HCT116 (cell line): ENCODE measurements at regions not wholly inside any gene's neighbourhood (a gene's known extent, or its start where the extent isn't known, plus 50 kb on each side); places are given as distances from the start of the nearest gene placed in this dataset.

Source experiments
- ATAC-seq: fragments of 200-7000 bp; cut with Tn5 transposase; 2 replicates; pipeline ENCODE4 v1.9.1; 2020; ENCODE audit warnings: mild to moderate bottlenecking, moderate library complexity
- BruUV-seq: library from RNA; stranded (reverse); fragments of 400-500 nt; replicated peaks from 2 replicates; lab custom pipeline; 2021; lab: Mats Ljungman, UMichigan
- CTCF ChIA-PET: fragments of 300-600 bp; sonication (Branson Sonifier 250); formaldehyde crosslinking; loops from one replicate; lab custom pipeline; 2021; ENCODE audit warnings: antibody characterized with exemption; lab: Charles Lee
- POLR2A ChIA-PET: fragments of 300-600, 350-600 bp; sonication (Branson Sonifier 250); formaldehyde crosslinking; loops from one replicate; lab custom pipeline; 2021; ENCODE audit warnings: antibody characterized with exemption; lab: Charles Lee
- RAD21 ChIA-PET, 2 experiments: fragments of 300-600 bp; sonication (Branson Sonifier 250); formaldehyde crosslinking; loops; one replicate each; lab custom pipeline; 2023; ENCODE audit warnings: low total read pairs in 2 of 2; ENCODE audit not compliant: uncharacterized antibody in 2 of 2, unreplicated experiment in 2 of 2, low non-redundant PET in 1 of 2; lab: Charles Lee
- DNase-seq: peaks from one replicate; pipeline ENCODE4 v3.0.0-alpha.2; 2010; ENCODE audit warnings: low read depth, low spot score
- H2AFZ ChIP-seq: fragments of 200-600 bp; shearing (Covaris generic), sonication (generic); 2 replicates; pipeline ENCODE4 v1.6.1; 2017; ENCODE audit warnings: low read depth, mixed run types, mixed read lengths, antibody characterized with exemption, low read length; ENCODE audit not compliant: poor library complexity, severe bottlenecking
- H3K27ac ChIP-seq: 2 replicates; pipeline ENCODE4 v1.5.1; 2012; ENCODE audit warnings: low read depth, low read length
- H3K27me3 ChIP-seq: fragments of 200-600 bp; sonication (generic); 2 replicates; pipeline ENCODE4 v1.6.1; 2016; ENCODE audit warnings: mixed run types, low read length, mixed read lengths; ENCODE audit not compliant: insufficient read depth
- H3K36me3 ChIP-seq, 2 experiments: fragments of 200-500 bp in 1 of 2; fragments of 200-600 bp in 1 of 2; sonication (Bioruptor generic) in 1 of 2; sonication (generic) in 1 of 2; 2 replicates each; pipeline versions ENCODE4 v1.5.1 to v1.6.1; 2014 to 2016; ENCODE audit warnings: low read length in 2 of 2, inconsistent platforms in 1 of 2, mixed read lengths in 1 of 2, mixed run types in 1 of 2; ENCODE audit not compliant: insufficient read depth in 2 of 2, control insufficient read depth in 1 of 2
- H3K4me1 ChIP-seq, 2 experiments: fragments of 200-600 bp in 1 of 2; sonication (generic) in 1 of 2; 2 replicates each; pipeline versions ENCODE4 v1.5.1 to v1.6.1; 2012 to 2017; ENCODE audit warnings: low read length in 2 of 2, inconsistent platforms in 1 of 2, mild to moderate bottlenecking in 1 of 2, mixed read lengths in 1 of 2, mixed run types in 1 of 2, moderate library complexity in 1 of 2; ENCODE audit not compliant: insufficient read depth in 2 of 2, control insufficient read depth in 1 of 2
- H3K4me2 ChIP-seq: fragments of 200-600 bp; sonication (generic); 2 replicates; pipeline ENCODE4 v1.6.1; 2017; ENCODE audit warnings: mixed run types, low read length, mixed read lengths
- H3K4me3 ChIP-seq, 2 experiments: fragments of 200-600 bp in 1 of 2; sonication (generic) in 1 of 2; replicated peaks in 1 of 2; 2 replicates each; pipeline ENCODE4 v1.5.1; 2011 to 2016; ENCODE audit warnings: low read length in 2 of 2, control low read depth in 1 of 2, low read depth in 1 of 2, mild to moderate bottlenecking in 1 of 2, mixed read lengths in 1 of 2, mixed run types in 1 of 2
- H3K79me2 ChIP-seq: fragments of 200-600 bp; sonication (generic); 2 replicates; pipeline ENCODE4 v1.6.1; 2017; ENCODE audit warnings: mild to moderate bottlenecking, mixed run types, low read length, moderate library complexity, mixed read lengths; ENCODE audit not compliant: insufficient read depth
- H3K9ac ChIP-seq: fragments of 200-600 bp; sonication (generic); 2 replicates; pipeline ENCODE4 v1.6.1; 2016; ENCODE audit warnings: low read length, mixed read lengths
- H3K9me2 ChIP-seq: fragments of 200-600 bp; sonication (generic), shearing (Covaris generic); 2 replicates; pipeline ENCODE4 v1.6.1; 2017; ENCODE audit warnings: mixed run types, mild to moderate bottlenecking, moderate library complexity; ENCODE audit not compliant: insufficient read depth
- H3K9me3 ChIP-seq, 2 experiments: fragments of 200-500 bp in 1 of 2; fragments of 200-600 bp in 1 of 2; sonication (Bioruptor generic) in 1 of 2; sonication (generic) in 1 of 2; 2 replicates each; pipeline ENCODE4 v1.6.1; 2014 to 2017; ENCODE audit warnings: low read length in 2 of 2, mixed read lengths in 2 of 2, inconsistent platforms in 1 of 2, low read depth in 1 of 2, mild to moderate bottlenecking in 1 of 2, mixed run types in 1 of 2, moderate library complexity in 1 of 2; ENCODE audit not compliant: control insufficient read depth in 1 of 2, insufficient read depth in 1 of 2
- H4K20me1 ChIP-seq: fragments of 200-600 bp; sonication (generic), shearing (Covaris generic); 2 replicates; pipeline ENCODE4 v1.6.1; 2017; ENCODE audit warnings: mixed run types, mild to moderate bottlenecking, moderate library complexity; ENCODE audit not compliant: insufficient read depth
- CEBPB ChIP-seq: IDR thresholded peaks from 2 replicates; pipeline ENCODE4 v1.6.1; 2012; ENCODE audit warnings: low read depth
- POLR2A ChIP-seq: IDR thresholded peaks from 2 replicates; pipeline ENCODE4 v1.7.0; 2011; ENCODE audit warnings: borderline replicate concordance; ENCODE audit not compliant: insufficient read depth, insufficient read length; ENCODE audit errors: extremely low read depth
- SIN3A ChIP-seq: IDR thresholded peaks from 2 replicates; pipeline ENCODE4 v1.6.1; 2012; ENCODE audit warnings: low read depth
- SRF ChIP-seq: IDR thresholded peaks from 2 replicates; pipeline ENCODE4 v1.6.1; 2012; ENCODE audit warnings: low read depth
- YY1 ChIP-seq: IDR thresholded peaks from 2 replicates; pipeline ENCODE4 v1.6.1; 2011; ENCODE audit warnings: low read length, low read depth, moderate library complexity, mild to moderate bottlenecking; ENCODE audit not compliant: insufficient replicate concordance; ENCODE audit errors: extremely low read depth
- ZNF274 ChIP-seq: fragments of 200-500 bp; sonication (Bioruptor generic); IDR thresholded peaks from 2 replicates; pipeline ENCODE4 v1.6.1; 2014; ENCODE audit warnings: mild to moderate bottlenecking, low read depth, low read length, inconsistent platforms
- intact Hi-C: fragments of 100-400 bp; cut with micrococcal nuclease; formaldehyde crosslinking; loops from 2 replicates; pipeline ENCODE4 v1.10.0; 2022
- TF ChIP-seq, protein P1 (sequence below): IDR thresholded peaks from 2 replicates; pipeline ENCODE4 v1.6.1; 2012; ENCODE audit warnings: low read depth

DNA sequence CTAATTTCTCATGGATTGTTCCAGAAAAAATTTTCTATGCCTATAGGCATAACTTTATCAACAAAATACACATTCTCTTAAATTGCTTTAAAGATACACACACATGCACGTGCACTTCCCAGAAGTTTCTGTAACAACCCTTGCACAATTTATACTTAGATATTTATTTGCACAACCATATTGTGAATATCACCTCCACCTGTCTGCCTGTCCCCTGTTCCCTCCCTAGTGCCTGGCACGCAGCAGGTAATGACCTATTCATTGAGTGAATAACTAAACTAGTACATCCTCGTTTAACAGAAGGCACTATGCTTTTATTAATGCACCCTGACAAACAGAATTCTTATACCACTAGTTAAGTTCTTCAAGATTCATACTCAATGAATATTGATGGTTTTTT, 198.9 kb downstream of the BCAS1 start:
- TF ChIP-seq SRF (no peak), SIN3A (no peak), POLR2A (no peak), CEBPB (no peak), YY1 (no peak), ZNF274 (no peak)
- TF ChIP-seq, protein P1, sequence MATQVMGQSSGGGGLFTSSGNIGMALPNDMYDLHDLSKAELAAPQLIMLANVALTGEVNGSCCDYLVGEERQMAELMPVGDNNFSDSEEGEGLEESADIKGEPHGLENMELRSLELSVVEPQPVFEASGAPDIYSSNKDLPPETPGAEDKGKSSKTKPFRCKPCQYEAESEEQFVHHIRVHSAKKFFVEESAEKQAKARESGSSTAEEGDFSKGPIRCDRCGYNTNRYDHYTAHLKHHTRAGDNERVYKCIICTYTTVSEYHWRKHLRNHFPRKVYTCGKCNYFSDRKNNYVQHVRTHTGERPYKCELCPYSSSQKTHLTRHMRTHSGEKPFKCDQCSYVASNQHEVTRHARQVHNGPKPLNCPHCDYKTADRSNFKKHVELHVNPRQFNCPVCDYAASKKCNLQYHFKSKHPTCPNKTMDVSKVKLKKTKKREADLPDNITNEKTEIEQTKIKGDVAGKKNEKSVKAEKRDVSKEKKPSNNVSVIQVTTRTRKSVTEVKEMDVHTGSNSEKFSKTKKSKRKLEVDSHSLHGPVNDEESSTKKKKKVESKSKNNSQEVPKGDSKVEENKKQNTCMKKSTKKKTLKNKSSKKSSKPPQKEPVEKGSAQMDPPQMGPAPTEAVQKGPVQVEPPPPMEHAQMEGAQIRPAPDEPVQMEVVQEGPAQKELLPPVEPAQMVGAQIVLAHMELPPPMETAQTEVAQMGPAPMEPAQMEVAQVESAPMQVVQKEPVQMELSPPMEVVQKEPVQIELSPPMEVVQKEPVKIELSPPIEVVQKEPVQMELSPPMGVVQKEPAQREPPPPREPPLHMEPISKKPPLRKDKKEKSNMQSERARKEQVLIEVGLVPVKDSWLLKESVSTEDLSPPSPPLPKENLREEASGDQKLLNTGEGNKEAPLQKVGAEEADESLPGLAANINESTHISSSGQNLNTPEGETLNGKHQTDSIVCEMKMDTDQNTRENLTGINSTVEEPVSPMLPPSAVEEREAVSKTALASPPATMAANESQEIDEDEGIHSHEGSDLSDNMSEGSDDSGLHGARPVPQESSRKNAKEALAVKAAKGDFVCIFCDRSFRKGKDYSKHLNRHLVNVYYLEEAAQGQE = no peak
- ChIA-PET CTCF (no interaction called here), RAD21 (no interaction called here), POLR2A (interaction anchor here (1.2 kb wide), 1 partner anchor 119 kb away, joined by 4 read pairs; no protein-coding TSS in a partner anchor)
- Histone ChIP-seq H3K36me3 (no peaks in the 10 kb centered on the region), H3K27me3 (no peaks in the 10 kb centered on the region), H3K9me2 (no peaks in the 10 kb centered on the region), H4K20me1 (no peaks in the 10 kb centered on the region), H3K27ac (no peak overlapping the region), H3K9ac (no peak overlapping the region), H3K9me3 (no peaks in the 10 kb centered on the region), H3K4me2 (no peak overlapping the region), H3K4me3 (no peak overlapping the region), H2AFZ (no peak overlapping the region), H3K79me2 (no peaks in the 10 kb centered on the region), H3K4me1 (peaks cover 21 to 27% of the 10 kb centered on the region in 2 experiments)
- intact Hi-C loops = no loop called here
- DNase-seq (no peak), ATAC-seq (no peak)
- no TSS peak for BruUV-seq
